Colonic mucosa (tissue), 4 donors: ENCODE measurements at regions not wholly inside any gene's neighbourhood (a gene's known extent, or its start where the extent isn't known, plus 50 kb on each side); places are given as distances from the start of the nearest gene placed in this dataset.

Source experiments
- DNase-seq: peaks from one replicate; pipeline ENCODE4 v3.0.0-alpha.2; 2020
- H3K27ac ChIP-seq: fragments of 200-600 bp; one replicate; pipeline ENCODE4 v1.8.0; 2021
- H3K27me3 ChIP-seq: fragments of 200-600 bp; one replicate; pipeline ENCODE4 v1.8.0; 2021
- H3K36me3 ChIP-seq: fragments of 200-600 bp; one replicate; pipeline ENCODE4 v1.8.0; 2021
- H3K4me1 ChIP-seq: fragments of 200-600 bp; one replicate; pipeline ENCODE4 v1.8.0; 2021; ENCODE audit warnings: mild to moderate bottlenecking
- H3K4me3 ChIP-seq: fragments of 200-600 bp; one replicate; pipeline ENCODE4 v1.8.0; 2021
- H3K9ac ChIP-seq, 2 donors: one replicate each; pipeline ENCODE4 v1.7.0; 2013; ENCODE audit warnings: control low read depth in 2 of 2, low read depth in 2 of 2, low read length in 2 of 2
- H3K9me3 ChIP-seq: fragments of 200-600 bp; one replicate; pipeline ENCODE4 v1.8.0; 2021
- CTCF ChIP-seq: fragments of 200-600 bp; IDR thresholded peaks from one replicate; pipeline ENCODE4 v1.8.0; 2022; ENCODE audit warnings: antibody characterized with exemption, mild to moderate bottlenecking
- intact Hi-C: fragments of 100-400 bp; cut with DNase I; formaldehyde crosslinking; loops from one replicate; pipeline ENCODE4 v1.14.1; 2022
- donor health status: healthy.
- donor health status: DM: no; HTN: no; CAD: no.
- donor health status: DM: no; HTN: no; CAD: no.

- Histone ChIP-seq H3K4me1 (no peaks in the 10 kb centered on the region), H3K27me3 (no peaks in the 10 kb centered on the region), H3K9me3 (no peaks in the 10 kb centered on the region), H3K4me3 (no peak overlapping the region), H3K9ac (no peak overlapping the region), H3K27ac (no peak overlapping the region), H3K36me3 (no peaks in the 10 kb centered on the region)
- no peak for DNase-seq
- no peak for TF ChIP-seq CTCF
- intact Hi-C loops: no loop called here
Measured at GRCh38 chr4:65139998-65140397, 530.3 kb downstream of the EPHA5 start.

GRCh38 chr4:65126200-65126599, 544.1 kb downstream of the EPHA5 start:
- no peaks in the 10 kb centered on the region for H3K36me3 ChIP-seq
- intact Hi-C loops: no loop called here
- H3K4me1 ChIP-seq: no peaks in the 10 kb centered on the region
- H3K9ac ChIP-seq: no peak overlapping the region
- H3K9me3 ChIP-seq: no peaks in the 10 kb centered on the region
- H3K27ac ChIP-seq: no peak overlapping the region
- DNase-seq: no peak
- TF ChIP-seq CTCF: no peak
- H3K27me3 ChIP-seq: no peaks in the 10 kb centered on the region
- H3K4me3 ChIP-seq: no peak overlapping the region

GRCh38 chr4:65120287-65120686, 550.0 kb downstream of the EPHA5 start:
- Histone ChIP-seq H3K9ac (no peak overlapping the region), H3K4me3 (no peak overlapping the region), H3K4me1 (no peaks in the 10 kb centered on the region), H3K27me3 (no peaks in the 10 kb centered on the region), H3K27ac (no peak overlapping the region), H3K9me3 (no peaks in the 10 kb centered on the region), H3K36me3 (no peaks in the 10 kb centered on the region)
- intact Hi-C loops: no loop called here
- TF ChIP-seq CTCF: no peak
- no peak for DNase-seq

- Histone ChIP-seq H3K27ac (no peak overlapping the region), H3K4me3 (no peak overlapping the region), H3K9me3 (no peaks in the 10 kb centered on the region), H3K36me3 (no peaks in the 10 kb centered on the region), H3K27me3 (no peaks in the 10 kb centered on the region), H3K9ac (no peak overlapping the region), H3K4me1 (no peaks in the 10 kb centered on the region)
- TF ChIP-seq CTCF: no peak
- intact Hi-C loops: no loop called here
- DNase-seq: no peak
Measured at GRCh38 chr4:65102419-65102818, 567.9 kb downstream of the EPHA5 start.

- TF ChIP-seq CTCF: no peak
- Histone ChIP-seq H3K27me3 (no peaks in the 10 kb centered on the region), H3K4me1 (no peaks in the 10 kb centered on the region), H3K4me3 (no peak overlapping the region), H3K9me3 (no peaks in the 10 kb centered on the region), H3K36me3 (no peaks in the 10 kb centered on the region), H3K27ac (no peak overlapping the region), H3K9ac (no peak overlapping the region)
- no peak for DNase-seq
- intact Hi-C loops: no loop called here
Measured at GRCh38 chr4:65096630-65097029, 573.7 kb downstream of the EPHA5 start.

- Histone ChIP-seq H3K9me3 (peaks cover 5% of the 10 kb centered on the region), H3K36me3 (no peaks in the 10 kb centered on the region), H3K4me1 (no peaks in the 10 kb centered on the region), H3K9ac (no peak overlapping the region), H3K27me3 (no peaks in the 10 kb centered on the region), H3K27ac (no peak overlapping the region), H3K4me3 (no peak overlapping the region)
- intact Hi-C loops: no loop called here
- DNase-seq: no peak
- no peak for TF ChIP-seq CTCF
Measured at GRCh38 chr4:65089666-65090065, 580.6 kb downstream of the EPHA5 start.
